Caco-2 (cell line): ENCODE measurements at regions not wholly inside any gene's neighbourhood (a gene's known extent, or its start where the extent isn't known, plus 50 kb on each side); places are given as distances from the start of the nearest gene placed in this dataset.

ENCODE experiments used
- BruUV-seq: library from RNA; stranded (reverse); fragments of 400-500 nt; replicated peaks from 2 replicates; lab custom pipeline; 2021; lab: Mats Ljungman, UMichigan
- CTCF ChIA-PET: fragments of 300-600 bp; sonication (Branson Sonifier 250); formaldehyde crosslinking; loops from one replicate; lab custom pipeline; 2022; ENCODE audit warnings: antibody characterized with exemption; lab: Charles Lee
- POLR2A ChIA-PET: fragments of 300-600 bp; sonication (Branson Sonifier 250); formaldehyde crosslinking; loops from one replicate; lab custom pipeline; 2022; ENCODE audit warnings: antibody characterized with exemption; lab: Charles Lee
- DNase-seq, 2 experiments: peaks; one replicate each; pipeline versions ENCODE4 v3.0.0 to v3.0.0-alpha.2; 2020 to 2022
- H3K27me3 ChIP-seq: replicated peaks from 2 replicates; pipeline ENCODE4 v1.6.0; 2011; ENCODE audit warnings: low read length; ENCODE audit not compliant: control insufficient read depth, insufficient read depth
- H3K36me3 ChIP-seq: 2 replicates; pipeline ENCODE4 v1.5.1; 2011; ENCODE audit warnings: low read length; ENCODE audit not compliant: control insufficient read depth, insufficient read depth
- H3K4me1 ChIP-seq: fragments of 250-450 bp; sonication (Bioruptor Pico); 2 replicates; pipeline ENCODE4 v1.5.1; 2020; ENCODE audit warnings: mild to moderate bottlenecking
- H3K4me3 ChIP-seq: 2 replicates; pipeline ENCODE4 v1.5.1; 2011; ENCODE audit warnings: low read depth, mild to moderate bottlenecking, control low read depth, low read length
- H3K9me3 ChIP-seq: fragments of 250-450 bp; sonication (Bioruptor Pico); 2 replicates; pipeline ENCODE4 v1.5.1; 2020; ENCODE audit warnings: mild to moderate bottlenecking, moderate library complexity
- H3K27ac Mint-ChIP-seq: one replicate; pipeline ENCODE4 v1.8.0; 2022; ENCODE audit warnings: mixed read lengths; ENCODE audit not compliant: unreplicated experiment
- H3K27me3 Mint-ChIP-seq: one replicate; pipeline ENCODE4 v1.8.0; 2022; ENCODE audit warnings: mixed read lengths; ENCODE audit not compliant: insufficient read depth, unreplicated experiment
- H3K36me3 Mint-ChIP-seq: one replicate; pipeline ENCODE4 v1.8.0; 2022; ENCODE audit warnings: mild to moderate bottlenecking, mixed read lengths; ENCODE audit not compliant: insufficient read depth, unreplicated experiment
- H3K4me1 Mint-ChIP-seq: one replicate; pipeline ENCODE4 v1.8.0; 2022; ENCODE audit warnings: low read depth, mixed read lengths; ENCODE audit not compliant: unreplicated experiment
- H3K4me3 Mint-ChIP-seq: one replicate; pipeline ENCODE4 v1.8.0; 2022; ENCODE audit warnings: mild to moderate bottlenecking, moderate library complexity, mixed read lengths; ENCODE audit not compliant: unreplicated experiment
- H3K9me3 Mint-ChIP-seq: one replicate; pipeline ENCODE4 v1.8.0; 2022; ENCODE audit warnings: mixed read lengths; ENCODE audit not compliant: unreplicated experiment
- CTCF ChIP-seq, 2 experiments: fragments of 200-600 bp in 1 of 2; IDR thresholded peaks; 1 replicate in 1 of 2; 2 replicates in 1 of 2; pipeline versions ENCODE4 v1.5.1 to v1.8.0; 2011 to 2022; ENCODE audit warnings: antibody characterized with exemption in 1 of 2, control low read depth in 1 of 2, inconsistent platforms in 1 of 2, low read depth in 1 of 2, low read length in 1 of 2, mild to moderate bottlenecking in 1 of 2, moderate library complexity in 1 of 2; ENCODE audit not compliant: insufficient read depth in 1 of 2, severe bottlenecking in 1 of 2, unreplicated experiment in 1 of 2
- intact Hi-C: fragments of 100-400 bp; cut with micrococcal nuclease; formaldehyde crosslinking; loops from one replicate; pipeline ENCODE4 v1.10.0; 2022; ENCODE audit not compliant: unreplicated experiment

GRCh38 chr3:82353306-82354171, 592.1 kb upstream of the GBE1 start:
- Mint-ChIP-seq H3K27me3 (peaks cover 2% of the 10 kb centered on the region), H3K4me3 (no peak overlapping the region), H3K4me1 (no peaks in the 10 kb centered on the region), H3K9me3 (no peaks in the 10 kb centered on the region), H3K27ac (no peak overlapping the region), H3K36me3 (no peaks in the 10 kb centered on the region)
- H3K36me3 ChIP-seq = no peaks in the 10 kb centered on the region
- no peaks in the 10 kb centered on the region for H3K9me3 ChIP-seq
- DNase-seq = no peak
- intact Hi-C loops = no loop called here
- no peaks in the 10 kb centered on the region for H3K27me3 ChIP-seq
- no peak overlapping the region for H3K4me3 ChIP-seq
- H3K4me1 ChIP-seq = no peaks in the 10 kb centered on the region
- ChIA-PET CTCF (no interaction called here), POLR2A (no interaction called here)
- BruUV-seq = no TSS peak
- no peak for TF ChIP-seq CTCF (IDR thresholded peaks at IDR 0.05; ENCODE audit: insufficient read depth in 1 of 2, low read depth in 1 of 2, low read length in 1 of 2, severe bottlenecking in 1 of 2, unreplicated experiment in 1 of 2)

- ChIA-PET POLR2A (no interaction called here), CTCF (no interaction called here)
- no peak for DNase-seq
- no peaks in the 10 kb centered on the region for H3K27me3 Mint-ChIP-seq
- no peak overlapping the region for H3K27ac Mint-ChIP-seq
- no peaks in the 10 kb centered on the region for H3K36me3 Mint-ChIP-seq
- H3K4me3 ChIP-seq = no peak overlapping the region
- BruUV-seq = no TSS peak
- no peak overlapping the region for H3K4me3 Mint-ChIP-seq
- no peaks in the 10 kb centered on the region for H3K36me3 ChIP-seq
- no peaks in the 10 kb centered on the region for H3K4me1 Mint-ChIP-seq
- H3K27me3 ChIP-seq = no peaks in the 10 kb centered on the region
- H3K9me3 Mint-ChIP-seq = no peaks in the 10 kb centered on the region
- no peak for TF ChIP-seq CTCF (IDR thresholded peaks at IDR 0.05; ENCODE audit: insufficient read depth in 1 of 2, low read depth in 1 of 2, low read length in 1 of 2, severe bottlenecking in 1 of 2, unreplicated experiment in 1 of 2)
- H3K4me1 ChIP-seq = no peaks in the 10 kb centered on the region
- intact Hi-C loops = no loop called here
- H3K9me3 ChIP-seq = no peaks in the 10 kb centered on the region
These were observed 586.1 kb upstream of the GBE1 start for GRCh38 chr3:82347585-82347984.

- H3K4me3 Mint-ChIP-seq = no peak overlapping the region
- H3K27me3 Mint-ChIP-seq = no peaks in the 10 kb centered on the region
- TF ChIP-seq CTCF (IDR thresholded peaks at IDR 0.05; ENCODE audit: insufficient read depth in 1 of 2, low read depth in 1 of 2, low read length in 1 of 2, severe bottlenecking in 1 of 2, unreplicated experiment in 1 of 2) = no peak
- BruUV-seq = no TSS peak
- Histone ChIP-seq H3K4me1 (no peaks in the 10 kb centered on the region), H3K4me3 (no peak overlapping the region), H3K27me3 (no peaks in the 10 kb centered on the region), H3K36me3 (no peaks in the 10 kb centered on the region), H3K9me3 (no peaks in the 10 kb centered on the region)
- ChIA-PET POLR2A (no interaction called here), CTCF (no interaction called here)
- H3K27ac Mint-ChIP-seq = no peak overlapping the region
- intact Hi-C loops = no loop called here
- no peaks in the 10 kb centered on the region for H3K9me3 Mint-ChIP-seq
- no peaks in the 10 kb centered on the region for H3K4me1 Mint-ChIP-seq
- no peak for DNase-seq
- no peaks in the 10 kb centered on the region for H3K36me3 Mint-ChIP-seq
These were observed 581.1 kb upstream of the GBE1 start for GRCh38 chr3:82342521-82342920.
